PC-3 (cell line): ENCODE measurements at regions not wholly inside any gene's neighbourhood (a gene's known extent, or its start where the extent isn't known, plus 50 kb on each side); places are given as distances from the start of the nearest gene placed in this dataset.

Experiments
- EZH2 ChIP-seq: fragments of 300-600 bp; sonication (generic); IDR thresholded peaks from one replicate; pipeline ENCODE4 v1.6.1; 2017; ENCODE audit warnings: antibody characterized with exemption, mild to moderate bottlenecking, low read length; ENCODE audit not compliant: unreplicated experiment
- EZH2phosphoT487 ChIP-seq: fragments of 300-600 bp; sonication (generic); IDR thresholded peaks from 2 replicates; pipeline ENCODE4 v1.6.1; 2018; ENCODE audit warnings: mild to moderate bottlenecking, antibody characterized with exemption, low read length, borderline replicate concordance

DNA sequence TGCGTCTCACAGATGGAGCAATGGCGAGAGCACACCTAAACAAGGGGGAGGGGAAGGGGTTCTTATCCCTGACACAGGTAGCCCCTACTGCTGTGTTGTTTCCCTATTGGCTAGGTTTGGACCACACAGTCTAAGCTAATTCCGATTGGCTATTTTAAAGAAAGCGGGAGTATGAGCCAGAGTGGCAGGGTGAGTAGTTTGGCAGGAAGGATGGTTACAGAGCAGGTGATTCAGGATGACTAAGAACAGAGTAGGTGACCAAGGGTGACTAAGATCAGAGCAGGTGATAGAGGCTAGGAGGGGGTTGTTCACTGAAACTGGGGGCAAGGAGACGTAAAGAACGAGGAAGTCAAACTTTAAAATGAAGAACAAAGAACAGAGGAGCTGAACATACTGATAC, 511.8 kb downstream of the EDEM1 start:
- TF ChIP-seq EZH2 (no peak), EZH2phosphoT487 (no peak)
